DMS79 (cell line): ENCODE measurements at regions not wholly inside any gene's neighbourhood (a gene's known extent, or its start where the extent isn't known, plus 50 kb on each side); places are given as distances from the start of the nearest gene placed in this dataset.
"Not testable (repeated sequence)": the region's sequence is repeated elsewhere in the genome, so short reads cannot be mapped to it uniquely, and the experiment has no call there.

ENCODE experiments used
- DNase-seq: peaks from one replicate; lab custom pipeline; 2025; lab: John Stamatoyannopoulos, UW

- no peak for DNase-seq
Observed at GRCh38 chr7:12985752-12986151, 298.3 kb downstream of the ARL4A start.

- no peak for DNase-seq
Observed at GRCh38 chr7:12987238-12987637, 299.8 kb downstream of the ARL4A start.

GRCh38 chr7:12990440-12990839 lies 303.0 kb downstream of the ARL4A start:
- no peak for DNase-seq

- DNase-seq, result no peak
Observed at GRCh38 chr7:12993025-12993424, 305.6 kb downstream of the ARL4A start.

GRCh38 chr7:12995912-12996469 lies 308.6 kb downstream of the ARL4A start:
- DNase-seq, result no peak

- DNase-seq, result no peak
Observed at GRCh38 chr7:13007331-13007730, 319.9 kb downstream of the ARL4A start.

- DNase-seq, result no peak
Observed at GRCh38 chr7:13009517-13009916, 322.1 kb downstream of the ARL4A start.

- no peak for DNase-seq
Observed at GRCh38 chr7:13014011-13014410, 326.6 kb downstream of the ARL4A start.

- no peak for DNase-seq
Observed at GRCh38 chr7:13016036-13016581, 328.7 kb downstream of the ARL4A start.

GRCh38 chr7:13016592-13017332 lies 329.3 kb downstream of the ARL4A start:
- no peak for DNase-seq

GRCh38 chr7:13017333-13017857 lies 330.0 kb downstream of the ARL4A start:
- DNase-seq, result no peak

GRCh38 chr7:13017881-13018280 lies 330.4 kb downstream of the ARL4A start:
- DNase-seq, result no peak

- DNase-seq, result no peak
Observed at GRCh38 chr7:13021566-13022300, 334.3 kb downstream of the ARL4A start.

- DNase-seq, result no peak
Observed at GRCh38 chr7:13024121-13024674, 336.8 kb downstream of the ARL4A start.

GRCh38 chr7:13025043-13025442 lies 337.6 kb downstream of the ARL4A start:
- not testable (repeated sequence) for DNase-seq

- DNase-seq, result no peak
Observed at GRCh38 chr7:13027321-13027720, 339.9 kb downstream of the ARL4A start.

GRCh38 chr7:13028036-13028824 lies 340.8 kb downstream of the ARL4A start:
- DNase-seq, result no peak

GRCh38 chr7:13028825-13029099 lies 341.3 kb downstream of the ARL4A start:
- DNase-seq, result no peak

- DNase-seq, result no peak
Observed at GRCh38 chr7:13031468-13031867, 344.0 kb downstream of the ARL4A start.

- no peak for DNase-seq
Observed at GRCh38 chr7:13032084-13032483, 344.7 kb downstream of the ARL4A start.

- no peak for DNase-seq
Observed at GRCh38 chr7:13032576-13032975, 345.1 kb downstream of the ARL4A start.

GRCh38 chr7:13034693-13035092 lies 347.3 kb downstream of the ARL4A start:
- DNase-seq, result no peak
